ENCODE measurements at regions not wholly inside any gene's neighbourhood (a gene's known extent, or its start where the extent isn't known, plus 50 kb on each side); places are given as distances from the start of the nearest gene placed in this dataset.

GRCh38 chr2:122999821-123000220 is 1025.3 kb upstream of the CNTNAP5 start:
- DNase-seq (no peak), ATAC-seq (no peak)
- Mint-ChIP-seq H3K9me3 (peaks cover 14 to 19% of the 10 kb centered on the region in 2 donors), H3K4me1 (no peaks in the 10 kb centered on the region), H3K27ac (no peak overlapping the region), H3K27me3 (ENCODE audit: low read depth in 2 of 2) (no peaks in the 10 kb centered on the region), H3K4me3 (no peak overlapping the region), H3K36me3 (no peaks in the 10 kb centered on the region)
- Histone ChIP-seq H3K27me3 (ENCODE audit: control insufficient read depth, insufficient read depth, low read length) (no peaks in the 10 kb centered on the region), H3K27ac (ENCODE audit: low read length) (no peak overlapping the region), H3K4me1 (ENCODE audit: control insufficient read depth, insufficient read depth, low read length) (no peaks in the 10 kb centered on the region), H3K9me3 (ENCODE audit: control insufficient read depth, insufficient read depth, low read length) (peaks cover under 1% of the 10 kb centered on the region), H3K4me3 (ENCODE audit: low read length) (no peak overlapping the region), H3K36me3 (ENCODE audit: control insufficient read depth, insufficient read depth, low read length) (no peaks in the 10 kb centered on the region)
- TF ChIP-seq, protein P1, sequence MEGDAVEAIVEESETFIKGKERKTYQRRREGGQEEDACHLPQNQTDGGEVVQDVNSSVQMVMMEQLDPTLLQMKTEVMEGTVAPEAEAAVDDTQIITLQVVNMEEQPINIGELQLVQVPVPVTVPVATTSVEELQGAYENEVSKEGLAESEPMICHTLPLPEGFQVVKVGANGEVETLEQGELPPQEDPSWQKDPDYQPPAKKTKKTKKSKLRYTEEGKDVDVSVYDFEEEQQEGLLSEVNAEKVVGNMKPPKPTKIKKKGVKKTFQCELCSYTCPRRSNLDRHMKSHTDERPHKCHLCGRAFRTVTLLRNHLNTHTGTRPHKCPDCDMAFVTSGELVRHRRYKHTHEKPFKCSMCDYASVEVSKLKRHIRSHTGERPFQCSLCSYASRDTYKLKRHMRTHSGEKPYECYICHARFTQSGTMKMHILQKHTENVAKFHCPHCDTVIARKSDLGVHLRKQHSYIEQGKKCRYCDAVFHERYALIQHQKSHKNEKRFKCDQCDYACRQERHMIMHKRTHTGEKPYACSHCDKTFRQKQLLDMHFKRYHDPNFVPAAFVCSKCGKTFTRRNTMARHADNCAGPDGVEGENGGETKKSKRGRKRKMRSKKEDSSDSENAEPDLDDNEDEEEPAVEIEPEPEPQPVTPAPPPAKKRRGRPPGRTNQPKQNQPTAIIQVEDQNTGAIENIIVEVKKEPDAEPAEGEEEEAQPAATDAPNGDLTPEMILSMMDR (IDR thresholded peaks at IDR 0.05), result no peak
- 82% methylated on average over 9 of the region's 9 CpGs for WGBS (ENCODE audit: insufficient coverage)
- intact Hi-C loops (cut with micrococcal nuclease), result no loop called here

GRCh38 chr2:123002660-123003248 is 1022.3 kb upstream of the CNTNAP5 start:
- TF ChIP-seq, protein P1 (IDR thresholded peaks at IDR 0.05), result no peak
- no peaks in the 10 kb centered on the region for H3K4me1 Mint-ChIP-seq
- no peaks in the 10 kb centered on the region for H3K4me1 ChIP-seq (ENCODE audit: control insufficient read depth, insufficient read depth, low read length)
- H3K4me3 ChIP-seq (ENCODE audit: low read length), result no peak overlapping the region
- no peaks in the 10 kb centered on the region for H3K36me3 ChIP-seq (ENCODE audit: control insufficient read depth, insufficient read depth, low read length)
- ATAC-seq (no peak), DNase-seq (no peak)
- intact Hi-C loops (cut with micrococcal nuclease), result no loop called here
- H3K27ac ChIP-seq (ENCODE audit: low read length), result no peak overlapping the region
- no peak overlapping the region for H3K4me3 Mint-ChIP-seq
- H3K9me3 ChIP-seq (ENCODE audit: control insufficient read depth, insufficient read depth, low read length), result peaks cover 10% of the 10 kb centered on the region
- 71% methylated on average over 2 of the region's 3 CpGs for WGBS (ENCODE audit: insufficient coverage)
- H3K9me3 Mint-ChIP-seq, result peaks cover 21 to 29% of the 10 kb centered on the region in 2 donors
- peaks cover 14% of the 10 kb centered on the region for H3K36me3 Mint-ChIP-seq
- no peaks in the 10 kb centered on the region for H3K27me3 ChIP-seq (ENCODE audit: control insufficient read depth, insufficient read depth, low read length)
- H3K27me3 Mint-ChIP-seq (ENCODE audit: low read depth in 2 of 2), result no peaks in the 10 kb centered on the region
- no peak overlapping the region for H3K27ac Mint-ChIP-seq

- H3K4me1 ChIP-seq (ENCODE audit: control insufficient read depth, insufficient read depth, low read length), result no peaks in the 10 kb centered on the region
- Mint-ChIP-seq H3K27ac (no peak overlapping the region), H3K36me3 (no peaks in the 10 kb centered on the region), H3K4me3 (no peak overlapping the region), H3K4me1 (no peaks in the 10 kb centered on the region), H3K9me3 (peaks cover 13 to 27% of the 10 kb centered on the region in 2 donors), H3K27me3 (ENCODE audit: low read depth in 2 of 2) (no peaks in the 10 kb centered on the region)
- no peaks in the 10 kb centered on the region for H3K9me3 ChIP-seq (ENCODE audit: control insufficient read depth, insufficient read depth, low read length)
- intact Hi-C loops (cut with micrococcal nuclease), result no loop called here
- no peak overlapping the region for H3K27ac ChIP-seq (ENCODE audit: low read length)
- H3K27me3 ChIP-seq (ENCODE audit: control insufficient read depth, insufficient read depth, low read length), result no peaks in the 10 kb centered on the region
- no peaks in the 10 kb centered on the region for H3K36me3 ChIP-seq (ENCODE audit: control insufficient read depth, insufficient read depth, low read length)
- DNase-seq (no peak), ATAC-seq (no peak)
- no peak overlapping the region for H3K4me3 ChIP-seq (ENCODE audit: low read length)
- no CpG with 5 or more reads among the region's 2 CpGs for WGBS (ENCODE audit: insufficient coverage)
- TF ChIP-seq, protein P1 (IDR thresholded peaks at IDR 0.05), result no peak
Observed at GRCh38 chr2:123015186-123015585, 1009.9 kb upstream of the CNTNAP5 start.

DNA sequence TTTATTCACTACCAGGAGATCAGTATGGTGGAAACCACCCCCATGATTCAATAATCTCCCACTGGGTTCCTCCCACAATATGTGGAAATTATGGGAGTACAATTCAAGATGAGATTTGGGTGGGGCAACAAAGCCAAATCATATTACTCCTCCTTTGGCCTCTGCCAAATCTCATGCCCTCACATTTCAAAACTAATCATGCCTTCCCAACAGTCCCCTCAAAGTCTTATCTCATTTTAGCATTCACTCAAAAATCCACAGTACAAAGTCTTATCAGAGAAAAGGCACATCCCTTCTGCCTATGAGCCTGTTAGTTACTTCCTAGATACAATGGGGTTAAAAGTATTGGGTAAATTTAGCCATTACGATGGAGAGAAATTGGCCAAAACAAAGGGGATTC is 989.5 kb upstream of the CNTNAP5 start:
- Mint-ChIP-seq H3K9me3 (peaks cover 17 to 22% of the 10 kb centered on the region in 2 donors), H3K36me3 (no peaks in the 10 kb centered on the region), H3K27me3 (ENCODE audit: low read depth in 2 of 2) (no peaks in the 10 kb centered on the region), H3K4me1 (no peaks in the 10 kb centered on the region), H3K27ac (no peak overlapping the region), H3K4me3 (no peak overlapping the region)
- no peak overlapping the region for H3K27ac ChIP-seq (ENCODE audit: low read length)
- no peaks in the 10 kb centered on the region for H3K27me3 ChIP-seq (ENCODE audit: control insufficient read depth, insufficient read depth, low read length)
- no peak for DNase-seq
- no peak overlapping the region for H3K4me3 ChIP-seq (ENCODE audit: low read length)
- TF ChIP-seq, protein P1 (IDR thresholded peaks at IDR 0.05), result no peak
- ATAC-seq, result no peak
- WGBS (ENCODE audit: insufficient coverage), result 31% methylated on average over 1 of the region's 1 CpG
- intact Hi-C loops (cut with micrococcal nuclease), result no loop called here
- H3K36me3 ChIP-seq (ENCODE audit: control insufficient read depth, insufficient read depth, low read length), result no peaks in the 10 kb centered on the region
- no peaks in the 10 kb centered on the region for H3K4me1 ChIP-seq (ENCODE audit: control insufficient read depth, insufficient read depth, low read length)
- H3K9me3 ChIP-seq (ENCODE audit: control insufficient read depth, insufficient read depth, low read length), result peaks cover 7% of the 10 kb centered on the region

Measured in natural killer cell (primary cell).